ENCODE measurements at regions not wholly inside any gene's neighbourhood (a gene's known extent, or its start where the extent isn't known, plus 50 kb on each side); places are given as distances from the start of the nearest gene placed in this dataset.
A peak's percentile ranks its signal among the peaks of the same experiment; 100 is the strongest.
"Not testable (repeated sequence)": the region's sequence is repeated elsewhere in the genome, so short reads cannot be mapped to it uniquely, and the experiment has no call there.

GRCh38 chr7:130948822-130949221 is 214.8 kb upstream of the KLF14 start:
- DNase-seq: no peak

GRCh38 chr7:130949550-130949949 is 215.5 kb upstream of the KLF14 start:
- no peak for DNase-seq

GRCh38 chr7:130950054-130950453 is 216.0 kb upstream of the KLF14 start:
- DNase-seq: no peak

- DNase-seq: no peak
These were observed 216.7 kb upstream of the KLF14 start for GRCh38 chr7:130950741-130951140.

- DNase-seq: no peak
These were observed 217.4 kb upstream of the KLF14 start for GRCh38 chr7:130951303-130951975.

GRCh38 chr7:130951976-130952876 is 218.2 kb upstream of the KLF14 start:
- no peak for DNase-seq

GRCh38 chr7:130953196-130953595 is 219.2 kb upstream of the KLF14 start:
- DNase-seq: no peak

- DNase-seq: no peak
These were observed 221.0 kb upstream of the KLF14 start for GRCh38 chr7:130954918-130955564.

GRCh38 chr7:130955565-130955919 is 221.5 kb upstream of the KLF14 start:
- DNase-seq: no peak

- DNase-seq: no peak
These were observed 222.6 kb upstream of the KLF14 start for GRCh38 chr7:130956417-130957136.

GRCh38 chr7:130957137-130957513 is 223.1 kb upstream of the KLF14 start:
- DNase-seq: no peak

GRCh38 chr7:130957722-130958435 is 223.9 kb upstream of the KLF14 start:
- DNase-seq: not testable (repeated sequence)

- no peak for DNase-seq
These were observed 224.8 kb upstream of the KLF14 start for GRCh38 chr7:130958846-130959245.

GRCh38 chr7:130959743-130960207 is 225.8 kb upstream of the KLF14 start:
- no peak for DNase-seq

- DNase-seq: no peak
These were observed 226.4 kb upstream of the KLF14 start for GRCh38 chr7:130960208-130960988.

GRCh38 chr7:130961128-130961601 is 227.2 kb upstream of the KLF14 start:
- DNase-seq: peak; percentile 28

GRCh38 chr7:130962109-130962508 is 228.1 kb upstream of the KLF14 start:
- no peak for DNase-seq

- DNase-seq: no peak
These were observed 229.3 kb upstream of the KLF14 start for GRCh38 chr7:130963339-130963738.

GRCh38 chr7:130965515-130965914 is 231.5 kb upstream of the KLF14 start:
- DNase-seq: no peak

- DNase-seq: no peak
These were observed 232.4 kb upstream of the KLF14 start for GRCh38 chr7:130966246-130967009.

- no peak for DNase-seq
These were observed 236.2 kb upstream of the KLF14 start for GRCh38 chr7:130970196-130970595.

All from activated gamma-delta T cell treated with Interleukin-2 at 50 U/mL for 16 hours (primary cell).